PFSK-1 (cell line): ENCODE measurements at regions not wholly inside any gene's neighbourhood (a gene's known extent, or its start where the extent isn't known, plus 50 kb on each side); places are given as distances from the start of the nearest gene placed in this dataset.

Experiments
- POLR2AphosphoS5 ChIP-seq: IDR thresholded peaks from 2 replicates; pipeline ENCODE4 v1.6.1; 2012; ENCODE audit warnings: low read depth, mild to moderate bottlenecking, control low read depth, low read length, moderate library complexity
- SIN3A ChIP-seq: IDR thresholded peaks from 2 replicates; pipeline ENCODE4 v1.6.1; 2012; ENCODE audit warnings: mild to moderate bottlenecking, low read length, moderate library complexity, borderline replicate concordance; ENCODE audit not compliant: insufficient read depth
- TAF1 ChIP-seq: IDR thresholded peaks from 2 replicates; pipeline ENCODE4 v1.6.1; 2012; ENCODE audit warnings: low read length, control low read depth, borderline replicate concordance; ENCODE audit not compliant: insufficient read depth
- TF ChIP-seq, protein P1 (sequence below), 2 experiments: IDR thresholded peaks; 2 replicates each; pipeline versions ENCODE4 v1.6.1 to v1.8.0; 2011 to 2012; ENCODE audit warnings: low read depth in 2 of 2, low read length in 2 of 2, control low read depth in 1 of 2, inconsistent platforms in 1 of 2, mild to moderate bottlenecking in 1 of 2, moderate library complexity in 1 of 2; ENCODE audit not compliant: insufficient read depth in 1 of 2

DNA sequence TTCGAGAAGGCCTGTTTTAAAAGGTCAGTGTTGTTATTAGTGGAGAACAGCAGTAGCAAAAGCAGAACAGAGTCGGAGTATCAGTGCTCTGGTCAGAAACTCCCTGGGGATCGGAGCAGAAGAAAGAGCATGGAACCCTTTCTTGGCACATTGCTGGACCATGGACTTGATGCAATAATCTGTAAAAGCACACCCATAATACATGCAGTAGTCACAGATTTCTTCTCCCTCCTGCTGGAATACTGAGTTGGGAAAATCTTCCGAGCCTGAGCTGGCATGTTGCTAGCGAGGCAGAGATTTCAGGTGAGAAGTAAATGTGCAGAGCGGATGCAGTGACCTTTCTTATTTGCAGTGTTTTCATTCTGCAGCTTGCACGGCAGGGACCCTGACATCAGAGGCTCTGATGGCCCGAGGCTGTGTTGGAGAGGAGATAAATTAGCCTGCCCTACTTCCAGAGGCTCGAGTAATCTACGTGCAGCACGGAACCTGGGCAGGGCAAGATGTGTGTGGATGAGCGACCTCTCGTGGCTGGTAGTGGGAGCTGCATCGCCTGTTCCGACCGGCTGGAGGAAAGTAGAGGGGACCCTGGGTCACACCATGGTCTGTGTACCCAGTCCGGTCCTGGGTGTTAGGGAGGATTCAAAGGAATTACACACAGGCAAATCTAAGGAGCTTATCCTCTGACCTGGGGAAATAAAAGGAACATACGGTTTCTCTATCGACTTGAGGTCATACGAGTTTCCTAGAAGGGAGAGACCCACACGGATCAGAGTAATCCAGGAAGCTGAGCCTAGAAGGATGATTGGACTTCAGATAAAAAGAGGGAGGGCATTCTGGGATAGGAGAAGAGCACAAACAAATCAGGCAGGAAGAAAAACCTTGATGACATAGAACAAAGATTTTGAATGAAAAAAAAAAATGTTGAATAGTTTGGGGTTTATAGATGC lies 137.0 kb upstream of the STMND1 start:
- 0 out of 2 replicates have a peak, but pooled peaks have one; percentile 19 for TF ChIP-seq TAF1
- TF ChIP-seq, protein P1, sequence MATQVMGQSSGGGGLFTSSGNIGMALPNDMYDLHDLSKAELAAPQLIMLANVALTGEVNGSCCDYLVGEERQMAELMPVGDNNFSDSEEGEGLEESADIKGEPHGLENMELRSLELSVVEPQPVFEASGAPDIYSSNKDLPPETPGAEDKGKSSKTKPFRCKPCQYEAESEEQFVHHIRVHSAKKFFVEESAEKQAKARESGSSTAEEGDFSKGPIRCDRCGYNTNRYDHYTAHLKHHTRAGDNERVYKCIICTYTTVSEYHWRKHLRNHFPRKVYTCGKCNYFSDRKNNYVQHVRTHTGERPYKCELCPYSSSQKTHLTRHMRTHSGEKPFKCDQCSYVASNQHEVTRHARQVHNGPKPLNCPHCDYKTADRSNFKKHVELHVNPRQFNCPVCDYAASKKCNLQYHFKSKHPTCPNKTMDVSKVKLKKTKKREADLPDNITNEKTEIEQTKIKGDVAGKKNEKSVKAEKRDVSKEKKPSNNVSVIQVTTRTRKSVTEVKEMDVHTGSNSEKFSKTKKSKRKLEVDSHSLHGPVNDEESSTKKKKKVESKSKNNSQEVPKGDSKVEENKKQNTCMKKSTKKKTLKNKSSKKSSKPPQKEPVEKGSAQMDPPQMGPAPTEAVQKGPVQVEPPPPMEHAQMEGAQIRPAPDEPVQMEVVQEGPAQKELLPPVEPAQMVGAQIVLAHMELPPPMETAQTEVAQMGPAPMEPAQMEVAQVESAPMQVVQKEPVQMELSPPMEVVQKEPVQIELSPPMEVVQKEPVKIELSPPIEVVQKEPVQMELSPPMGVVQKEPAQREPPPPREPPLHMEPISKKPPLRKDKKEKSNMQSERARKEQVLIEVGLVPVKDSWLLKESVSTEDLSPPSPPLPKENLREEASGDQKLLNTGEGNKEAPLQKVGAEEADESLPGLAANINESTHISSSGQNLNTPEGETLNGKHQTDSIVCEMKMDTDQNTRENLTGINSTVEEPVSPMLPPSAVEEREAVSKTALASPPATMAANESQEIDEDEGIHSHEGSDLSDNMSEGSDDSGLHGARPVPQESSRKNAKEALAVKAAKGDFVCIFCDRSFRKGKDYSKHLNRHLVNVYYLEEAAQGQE (IDR thresholded peaks at IDR 0.05; ENCODE audit: insufficient read depth in 1 of 2, low read depth in 2 of 2, low read length in 2 of 2): no peak; a peak in 1 of 4 replicates
- peak; percentile 51; the same call in 1 of the 2 replicates for TF ChIP-seq SIN3A
- TF ChIP-seq POLR2AphosphoS5: no peak
